ENCODE measurements at regions not wholly inside any gene's neighbourhood (a gene's known extent, or its start where the extent isn't known, plus 50 kb on each side); places are given as distances from the start of the nearest gene placed in this dataset.
A peak's percentile ranks its signal among the peaks of the same experiment; 100 is the strongest.

DNA sequence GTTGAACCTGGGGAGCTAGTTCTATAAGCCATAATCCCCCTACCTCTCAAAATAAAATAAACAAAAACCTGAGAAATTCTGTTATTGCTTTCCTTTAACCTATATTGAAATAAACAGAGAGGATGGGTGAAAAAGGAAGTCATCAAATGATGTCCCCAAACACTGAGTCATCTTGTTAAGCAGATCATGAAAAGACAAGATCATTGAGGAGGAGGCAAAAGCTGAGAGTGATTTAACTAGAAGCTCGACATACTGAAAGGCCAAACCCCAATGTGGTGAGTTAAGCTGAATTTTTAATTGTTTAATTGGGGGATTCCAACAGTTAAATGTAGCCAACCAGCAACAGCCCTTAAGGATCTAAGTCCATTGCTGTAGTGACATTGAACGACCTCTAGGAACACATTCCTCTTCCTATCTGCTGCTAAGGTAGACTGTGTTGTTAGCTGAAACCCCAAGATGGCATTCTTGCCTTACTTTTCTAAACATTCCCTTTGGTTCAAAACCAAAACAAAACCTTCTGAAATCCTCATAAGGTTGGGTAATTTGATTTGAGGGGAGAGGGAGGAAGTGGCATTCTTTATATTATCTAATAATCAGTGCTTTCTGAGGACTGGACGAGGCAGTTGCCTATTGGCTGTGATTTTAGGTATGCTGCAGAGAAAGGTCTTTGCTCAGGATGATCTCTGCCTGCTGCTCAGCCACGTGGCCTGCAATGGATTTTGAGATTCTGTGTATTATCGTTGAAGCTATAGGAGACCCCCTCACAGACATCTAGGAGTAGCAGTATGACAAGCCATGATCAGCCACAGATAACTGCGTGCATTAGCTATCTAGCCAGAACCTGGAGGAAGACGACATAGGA, 62.7 kb upstream of the BNIP2 start:
- H3K79me2 ChIP-seq (ENCODE audit: insufficient read depth, low read length) = no peaks in the 10 kb centered on the region
- TF ChIP-seq, protein P1, sequence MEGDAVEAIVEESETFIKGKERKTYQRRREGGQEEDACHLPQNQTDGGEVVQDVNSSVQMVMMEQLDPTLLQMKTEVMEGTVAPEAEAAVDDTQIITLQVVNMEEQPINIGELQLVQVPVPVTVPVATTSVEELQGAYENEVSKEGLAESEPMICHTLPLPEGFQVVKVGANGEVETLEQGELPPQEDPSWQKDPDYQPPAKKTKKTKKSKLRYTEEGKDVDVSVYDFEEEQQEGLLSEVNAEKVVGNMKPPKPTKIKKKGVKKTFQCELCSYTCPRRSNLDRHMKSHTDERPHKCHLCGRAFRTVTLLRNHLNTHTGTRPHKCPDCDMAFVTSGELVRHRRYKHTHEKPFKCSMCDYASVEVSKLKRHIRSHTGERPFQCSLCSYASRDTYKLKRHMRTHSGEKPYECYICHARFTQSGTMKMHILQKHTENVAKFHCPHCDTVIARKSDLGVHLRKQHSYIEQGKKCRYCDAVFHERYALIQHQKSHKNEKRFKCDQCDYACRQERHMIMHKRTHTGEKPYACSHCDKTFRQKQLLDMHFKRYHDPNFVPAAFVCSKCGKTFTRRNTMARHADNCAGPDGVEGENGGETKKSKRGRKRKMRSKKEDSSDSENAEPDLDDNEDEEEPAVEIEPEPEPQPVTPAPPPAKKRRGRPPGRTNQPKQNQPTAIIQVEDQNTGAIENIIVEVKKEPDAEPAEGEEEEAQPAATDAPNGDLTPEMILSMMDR (IDR thresholded peaks at IDR 0.05; ENCODE audit: extremely low read depth, low read depth, low read length) = peak; percentile 19

GRCh38 chr15:59746777-59747176, 57.7 kb upstream of the BNIP2 start:
- TF ChIP-seq, protein P1 (IDR thresholded peaks at IDR 0.05; ENCODE audit: extremely low read depth, low read depth, low read length) = no peak
- no peak overlapping the region for H3K4me2 ChIP-seq (ENCODE audit: insufficient read depth, low read length)
- H4K20me1 ChIP-seq (ENCODE audit: insufficient read depth, low read length) = no peaks in the 10 kb centered on the region
- H3K4me1 ChIP-seq (ENCODE audit: insufficient read depth, low read length) = no peaks in the 10 kb centered on the region
- H3K9me3 ChIP-seq (ENCODE audit: low read depth, low read length) = no peaks in the 10 kb centered on the region
- no peaks in the 10 kb centered on the region for H3K36me3 ChIP-seq (ENCODE audit: insufficient read depth, low read length)
- no peak overlapping the region for H3K4me3 ChIP-seq (ENCODE audit: insufficient read depth, low read length)
- H3K27ac ChIP-seq (ENCODE audit: low read depth, low read length) = no peak overlapping the region
- no peaks in the 10 kb centered on the region for H3K79me2 ChIP-seq (ENCODE audit: insufficient read depth, low read length)
- peaks cover 13% of the 10 kb centered on the region for H3K27me3 ChIP-seq (ENCODE audit: insufficient read depth, low read length)
- H2AFZ ChIP-seq (ENCODE audit: low read length) = no peak overlapping the region
- DNase-seq (ENCODE audit: insufficient read length, low spot score, missing footprints) = no peak

More for the DNA sequence above, 62.7 kb upstream of the BNIP2 start:
- H3K9me3 ChIP-seq (ENCODE audit: low read depth, low read length) = no peaks in the 10 kb centered on the region
- no peaks in the 10 kb centered on the region for H3K36me3 ChIP-seq (ENCODE audit: insufficient read depth, low read length)
- H3K4me3 ChIP-seq (ENCODE audit: insufficient read depth, low read length) = no peak overlapping the region
- H4K20me1 ChIP-seq (ENCODE audit: insufficient read depth, low read length) = no peaks in the 10 kb centered on the region
- H3K4me2 ChIP-seq (ENCODE audit: insufficient read depth, low read length) = no peak overlapping the region
- no peak overlapping the region for H2AFZ ChIP-seq (ENCODE audit: low read length)
- peaks cover 7% of the 10 kb centered on the region for H3K27me3 ChIP-seq (ENCODE audit: insufficient read depth, low read length)
- peak; percentile 21 for DNase-seq (ENCODE audit: insufficient read length, low spot score, missing footprints)
- H3K27ac ChIP-seq (ENCODE audit: low read depth, low read length) = no peak overlapping the region
- H3K4me1 ChIP-seq (ENCODE audit: insufficient read depth, low read length) = no peaks in the 10 kb centered on the region

- DNase-seq (ENCODE audit: insufficient read length, low spot score, missing footprints) = peak; percentile 47
- H3K9me3 ChIP-seq (ENCODE audit: low read depth, low read length) = no peaks in the 10 kb centered on the region
- H3K4me3 ChIP-seq (ENCODE audit: insufficient read depth, low read length) = no peak overlapping the region
- TF ChIP-seq, protein P1 (IDR thresholded peaks at IDR 0.05; ENCODE audit: extremely low read depth, low read depth, low read length) = peak; percentile 37
- H3K27ac ChIP-seq (ENCODE audit: low read depth, low read length) = no peak overlapping the region
- no peak overlapping the region for H2AFZ ChIP-seq (ENCODE audit: low read length)
- H3K79me2 ChIP-seq (ENCODE audit: insufficient read depth, low read length) = no peaks in the 10 kb centered on the region
- no peak overlapping the region for H3K4me2 ChIP-seq (ENCODE audit: insufficient read depth, low read length)
- peaks cover 14% of the 10 kb centered on the region for H3K27me3 ChIP-seq (ENCODE audit: insufficient read depth, low read length)
- no peaks in the 10 kb centered on the region for H4K20me1 ChIP-seq (ENCODE audit: insufficient read depth, low read length)
- H3K36me3 ChIP-seq (ENCODE audit: insufficient read depth, low read length) = no peaks in the 10 kb centered on the region
- H3K4me1 ChIP-seq (ENCODE audit: insufficient read depth, low read length) = no peaks in the 10 kb centered on the region
These were observed 52.3 kb upstream of the BNIP2 start for GRCh38 chr15:59741274-59741906.

GRCh38 chr15:59739557-59740186, 50.6 kb upstream of the BNIP2 start:
- DNase-seq (ENCODE audit: insufficient read length, low spot score, missing footprints) = no peak

More at GRCh38 chr15:59739557-59740186, 50.6 kb upstream of the BNIP2 start:
- no peak overlapping the region for H3K4me2 ChIP-seq (ENCODE audit: insufficient read depth, low read length)
- no peaks in the 10 kb centered on the region for H3K36me3 ChIP-seq (ENCODE audit: insufficient read depth, low read length)
- H4K20me1 ChIP-seq (ENCODE audit: insufficient read depth, low read length) = no peaks in the 10 kb centered on the region
- H2AFZ ChIP-seq (ENCODE audit: low read length) = no peak overlapping the region
- H3K9me3 ChIP-seq (ENCODE audit: low read depth, low read length) = no peaks in the 10 kb centered on the region
- H3K27ac ChIP-seq (ENCODE audit: low read depth, low read length) = no peak overlapping the region
- H3K4me1 ChIP-seq (ENCODE audit: insufficient read depth, low read length) = no peaks in the 10 kb centered on the region
- peaks cover 14% of the 10 kb centered on the region for H3K27me3 ChIP-seq (ENCODE audit: insufficient read depth, low read length)
- H3K4me3 ChIP-seq (ENCODE audit: insufficient read depth, low read length) = no peak overlapping the region
- H3K79me2 ChIP-seq (ENCODE audit: insufficient read depth, low read length) = no peaks in the 10 kb centered on the region
- TF ChIP-seq, protein P1 (IDR thresholded peaks at IDR 0.05; ENCODE audit: extremely low read depth, low read depth, low read length) = no peak
